Type B pancreatic cell (in vitro differentiated cells): ENCODE measurements at regions not wholly inside any gene's neighbourhood (a gene's known extent, or its start where the extent isn't known, plus 50 kb on each side); places are given as distances from the start of the nearest gene placed in this dataset.
"Not testable (repeated sequence)": the region's sequence is repeated elsewhere in the genome, so short reads cannot be mapped to it uniquely, and the experiment has no call there.

Experiments
- DNase-seq: peaks from one replicate; pipeline ENCODE4 v3.0.0; 2021; ENCODE audit warnings: mixed read lengths; ENCODE audit not compliant: unreplicated experiment; ENCODE audit errors: extremely low spot score
- H3K27ac Mint-ChIP-seq: 2 replicates; pipeline ENCODE4 v1.8.0; 2021; ENCODE audit warnings: mild to moderate bottlenecking, mixed read lengths
- H3K27me3 Mint-ChIP-seq: 2 replicates; pipeline ENCODE4 v1.8.0; 2021; ENCODE audit warnings: mixed read lengths
- H3K36me3 Mint-ChIP-seq: 2 replicates; pipeline ENCODE4 v1.8.0; 2021; ENCODE audit warnings: mixed read lengths
- H3K4me1 Mint-ChIP-seq: one replicate; pipeline ENCODE4 v1.8.0; 2021; ENCODE audit warnings: mixed read lengths; ENCODE audit not compliant: unreplicated experiment
- H3K4me3 Mint-ChIP-seq: 2 replicates; pipeline ENCODE4 v1.8.0; 2021; ENCODE audit warnings: mild to moderate bottlenecking, mixed read lengths
- H3K9me3 Mint-ChIP-seq: 2 replicates; pipeline ENCODE4 v1.8.0; 2021; ENCODE audit warnings: mixed read lengths
- TF ChIP-seq, protein P1 (sequence below): fragments of 200-600 bp; sonication (generic); conservative IDR thresholded peaks from 2 replicates; pipeline ENCODE4 v1.5.0; 2021; ENCODE audit warnings: antibody characterized with exemption, mild to moderate bottlenecking

DNA sequence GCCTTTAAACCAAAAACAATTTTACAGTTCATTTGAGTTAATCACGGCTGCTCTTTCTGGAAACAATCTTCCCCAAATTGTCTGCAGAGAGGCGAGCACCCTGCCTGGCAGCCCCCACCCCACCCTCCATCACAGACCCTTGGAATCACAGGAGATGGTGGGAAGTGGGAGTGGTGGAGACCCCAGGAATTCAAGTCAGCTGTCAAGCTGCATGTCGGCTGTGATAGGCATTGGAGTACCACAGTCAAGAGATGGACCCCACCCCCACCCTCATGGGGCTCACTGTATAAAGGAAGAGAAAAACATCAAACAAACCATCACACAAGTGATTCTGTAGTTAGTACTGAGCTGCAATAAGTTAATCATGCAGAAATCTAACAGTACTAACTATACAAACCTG is 360.4 kb downstream of the MATN1 start:
- DNase-seq = no peak
- Mint-ChIP-seq H3K9me3 (no peaks in the 10 kb centered on the region), H3K4me1 (peaks cover 35% of the 10 kb centered on the region), H3K27me3 (peaks cover 3% of the 10 kb centered on the region), H3K36me3 (no peaks in the 10 kb centered on the region), H3K27ac (no peak overlapping the region), H3K4me3 (no peak overlapping the region)
- TF ChIP-seq, protein P1, sequence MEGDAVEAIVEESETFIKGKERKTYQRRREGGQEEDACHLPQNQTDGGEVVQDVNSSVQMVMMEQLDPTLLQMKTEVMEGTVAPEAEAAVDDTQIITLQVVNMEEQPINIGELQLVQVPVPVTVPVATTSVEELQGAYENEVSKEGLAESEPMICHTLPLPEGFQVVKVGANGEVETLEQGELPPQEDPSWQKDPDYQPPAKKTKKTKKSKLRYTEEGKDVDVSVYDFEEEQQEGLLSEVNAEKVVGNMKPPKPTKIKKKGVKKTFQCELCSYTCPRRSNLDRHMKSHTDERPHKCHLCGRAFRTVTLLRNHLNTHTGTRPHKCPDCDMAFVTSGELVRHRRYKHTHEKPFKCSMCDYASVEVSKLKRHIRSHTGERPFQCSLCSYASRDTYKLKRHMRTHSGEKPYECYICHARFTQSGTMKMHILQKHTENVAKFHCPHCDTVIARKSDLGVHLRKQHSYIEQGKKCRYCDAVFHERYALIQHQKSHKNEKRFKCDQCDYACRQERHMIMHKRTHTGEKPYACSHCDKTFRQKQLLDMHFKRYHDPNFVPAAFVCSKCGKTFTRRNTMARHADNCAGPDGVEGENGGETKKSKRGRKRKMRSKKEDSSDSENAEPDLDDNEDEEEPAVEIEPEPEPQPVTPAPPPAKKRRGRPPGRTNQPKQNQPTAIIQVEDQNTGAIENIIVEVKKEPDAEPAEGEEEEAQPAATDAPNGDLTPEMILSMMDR = no peak

DNA sequence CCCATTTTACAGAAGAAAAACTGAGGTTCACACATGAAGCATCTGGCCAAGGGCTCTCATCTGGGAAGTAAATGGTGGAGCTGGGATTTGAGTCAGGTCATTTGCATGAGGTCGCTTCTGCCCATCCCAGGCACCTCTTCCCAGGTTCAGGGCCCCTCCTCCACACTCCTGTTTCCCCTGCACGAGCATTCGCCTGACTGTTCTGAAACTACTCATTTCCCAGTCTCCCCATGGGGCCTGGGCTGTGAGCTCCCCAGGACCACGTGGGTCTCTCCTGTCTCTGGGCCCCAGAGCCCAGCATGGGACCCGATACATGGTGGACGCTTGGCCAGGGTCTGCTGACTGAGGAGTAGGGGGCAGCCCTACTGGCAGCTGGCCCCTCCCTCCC is 360.8 kb downstream of the MATN1 start:
- Mint-ChIP-seq H3K4me3 (no peak overlapping the region), H3K36me3 (no peaks in the 10 kb centered on the region), H3K27me3 (peaks cover 3% of the 10 kb centered on the region), H3K4me1 (peaks cover 35% of the 10 kb centered on the region), H3K9me3 (no peaks in the 10 kb centered on the region), H3K27ac (no peak overlapping the region)
- DNase-seq = peak; percentile 63
- TF ChIP-seq, protein P1 = no peak

DNA sequence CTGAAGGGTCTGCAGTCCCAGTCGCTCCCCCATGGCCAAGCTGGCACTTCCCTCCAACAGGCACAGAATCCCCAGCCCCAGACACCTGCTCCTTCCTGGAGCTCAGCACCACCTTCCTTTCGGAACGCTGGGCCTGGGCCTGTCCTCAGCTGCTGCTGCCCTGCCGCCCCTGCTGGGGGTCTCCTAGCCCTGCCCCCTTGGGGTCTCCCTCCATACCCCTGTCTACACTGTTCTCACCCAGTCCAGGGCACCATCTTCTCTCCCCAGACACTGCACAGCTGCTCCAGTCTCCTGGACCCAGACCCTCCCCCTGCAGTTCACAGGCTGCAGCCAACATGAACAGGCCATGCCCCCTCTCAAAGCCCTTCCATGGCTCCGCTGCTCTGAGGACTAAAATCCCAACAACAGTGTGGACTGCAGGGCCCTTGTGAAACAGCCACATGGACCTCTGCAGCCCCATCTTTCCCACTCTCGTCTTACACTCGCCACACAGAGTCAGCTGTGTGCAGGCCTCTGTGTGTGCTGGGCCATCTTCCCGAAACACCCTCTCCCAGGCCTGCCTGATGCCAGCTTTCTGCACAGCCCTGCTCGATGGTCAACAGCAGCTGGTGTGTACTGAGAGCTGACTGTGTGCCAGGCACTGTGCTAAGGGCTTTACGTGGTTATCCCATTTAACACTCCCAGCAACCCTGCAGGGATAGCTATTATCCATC is 361.3 kb downstream of the MATN1 start:
- H3K27me3 Mint-ChIP-seq, H3K9me3 Mint-ChIP-seq, H3K4me3 Mint-ChIP-seq, H3K36me3 Mint-ChIP-seq: not testable (repeated sequence)
- Mint-ChIP-seq H3K27ac (peak overlapping the region; percentile 43), H3K4me1 (peaks cover 34% of the 10 kb centered on the region)
- peak; percentile 60 for DNase-seq

DNA sequence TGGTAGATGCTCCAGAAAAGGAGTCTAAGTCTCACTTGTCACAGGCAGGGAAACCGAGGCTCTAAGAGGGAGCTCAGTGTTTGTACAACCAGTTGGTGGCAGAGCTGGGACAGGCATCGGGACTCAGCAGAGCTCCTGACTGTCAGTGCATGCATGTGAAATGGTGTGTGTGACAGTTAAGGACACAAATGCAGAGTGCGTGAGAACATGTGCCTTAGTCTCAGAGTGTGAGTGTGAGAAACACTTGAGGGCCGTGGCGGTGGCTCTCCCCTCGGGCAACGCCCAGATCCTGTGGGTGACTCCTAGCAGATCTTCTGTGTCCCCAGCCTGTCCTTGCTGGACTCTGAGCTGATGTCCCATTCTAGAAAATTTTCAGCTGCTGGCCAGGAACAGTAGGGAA is 362.6 kb downstream of the MATN1 start:
- Mint-ChIP-seq H3K36me3 (no peaks in the 10 kb centered on the region), H3K27ac (no peak overlapping the region), H3K27me3 (peaks cover 3% of the 10 kb centered on the region)

DNA sequence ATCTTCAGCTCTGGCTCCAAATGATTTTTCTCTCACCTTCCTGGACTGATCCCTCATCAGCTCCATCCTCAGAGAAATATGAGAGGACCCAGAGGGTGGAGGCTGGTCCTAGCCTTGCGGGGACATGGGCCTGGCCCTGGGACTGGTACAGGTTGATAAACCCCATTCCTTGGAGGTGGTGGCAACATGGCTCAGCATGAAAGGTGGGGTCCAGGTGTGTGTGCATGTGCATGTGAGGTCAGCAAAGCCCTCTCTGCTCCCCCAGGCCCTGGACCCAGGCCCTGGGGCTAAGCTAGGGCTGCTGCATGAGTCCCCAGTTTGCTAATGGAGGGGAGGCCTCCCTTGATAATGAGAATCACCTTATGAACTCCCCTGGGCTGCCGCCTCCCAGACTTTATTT is 363.1 kb downstream of the MATN1 start:
- Mint-ChIP-seq H3K9me3 (no peaks in the 10 kb centered on the region), H3K27me3 (peaks cover 3% of the 10 kb centered on the region), H3K27ac (no peak overlapping the region), H3K4me3 (no peak overlapping the region), H3K4me1 (peaks cover 24% of the 10 kb centered on the region), H3K36me3 (no peaks in the 10 kb centered on the region)
- no peak for DNase-seq
- TF ChIP-seq, protein P1 = no peak

More for the DNA sequence above, 362.6 kb downstream of the MATN1 start:
- Mint-ChIP-seq H3K4me1 (peaks cover 26% of the 10 kb centered on the region), H3K9me3 (no peaks in the 10 kb centered on the region), H3K4me3 (no peak overlapping the region)
- no peak for DNase-seq
- TF ChIP-seq, protein P1 = no peak

DNA sequence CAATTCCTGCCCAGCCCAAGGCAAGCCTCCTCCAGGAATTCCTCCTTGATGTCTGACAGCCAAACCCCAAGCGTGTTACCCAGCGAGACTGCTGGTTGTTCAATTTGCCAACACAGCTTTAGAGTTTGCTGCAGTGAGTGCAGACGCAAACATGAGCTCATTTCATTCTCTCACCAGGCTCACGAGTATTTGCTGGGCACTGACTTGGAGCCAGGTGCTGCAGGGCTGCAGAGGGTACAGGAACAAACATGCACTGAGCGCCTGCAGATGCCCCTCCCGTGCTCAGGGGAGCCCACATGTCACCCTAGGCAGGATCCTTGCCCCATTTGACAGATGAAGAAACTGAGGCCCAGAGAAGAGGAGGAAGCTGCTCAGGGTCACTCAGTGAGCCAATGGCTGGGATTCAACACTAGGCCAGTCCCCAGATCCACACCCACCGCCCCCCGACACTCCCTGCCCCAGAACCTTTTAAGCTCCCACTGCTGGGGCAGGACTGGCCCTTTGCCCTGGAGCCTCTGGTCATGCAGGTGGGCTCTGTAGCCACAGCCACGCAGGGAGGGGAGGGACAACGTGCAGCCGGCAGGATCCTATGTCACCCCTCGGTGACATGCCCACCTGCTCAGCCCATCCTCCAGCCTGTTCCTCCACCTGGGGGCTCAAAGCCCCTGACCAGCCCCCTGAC is 363.7 kb downstream of the MATN1 start:
- H3K36me3 Mint-ChIP-seq = no peaks in the 10 kb centered on the region
- H3K27me3 Mint-ChIP-seq = peaks cover 3% of the 10 kb centered on the region
- TF ChIP-seq, protein P1 = no peak
- H3K27ac Mint-ChIP-seq = peak overlapping the region; percentile 26
- no peaks in the 10 kb centered on the region for H3K9me3 Mint-ChIP-seq
- peaks cover 24% of the 10 kb centered on the region for H3K4me1 Mint-ChIP-seq
- no peak for DNase-seq
- no peak overlapping the region for H3K4me3 Mint-ChIP-seq
